GM21825 (cell line): ENCODE measurements at regions not wholly inside any gene's neighbourhood (a gene's known extent, or its start where the extent isn't known, plus 50 kb on each side); places are given as distances from the start of the nearest gene placed in this dataset.

Source experiments
- ATAC-seq: cut with Tn5 transposase; IDR thresholded peaks from one replicate; pipeline ENCODE4 v1.9.1; 2021; ENCODE audit warnings: mild to moderate bottlenecking, moderate library complexity; ENCODE audit not compliant: unreplicated experiment

DNA sequence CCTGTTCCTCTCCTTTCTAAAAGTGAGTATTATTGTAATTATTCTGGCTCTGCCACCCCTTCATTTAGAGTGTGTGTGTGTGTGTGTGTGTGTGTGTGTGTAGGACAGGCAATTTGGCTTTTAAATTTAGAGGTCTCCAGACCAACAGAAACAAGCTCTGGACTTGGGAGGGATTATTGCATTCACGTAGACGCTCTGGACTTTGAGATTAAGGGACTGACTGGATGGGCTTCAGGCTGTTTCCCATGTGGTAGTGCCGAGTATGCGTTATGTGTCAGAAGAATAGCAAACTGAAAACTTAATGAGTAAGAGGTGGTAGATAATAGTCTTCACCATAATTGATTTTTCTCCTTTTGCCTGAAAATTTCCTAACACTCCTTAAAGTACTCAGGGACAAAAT lies 281.9 kb downstream of the USP25 start:
- no peak for ATAC-seq

DNA sequence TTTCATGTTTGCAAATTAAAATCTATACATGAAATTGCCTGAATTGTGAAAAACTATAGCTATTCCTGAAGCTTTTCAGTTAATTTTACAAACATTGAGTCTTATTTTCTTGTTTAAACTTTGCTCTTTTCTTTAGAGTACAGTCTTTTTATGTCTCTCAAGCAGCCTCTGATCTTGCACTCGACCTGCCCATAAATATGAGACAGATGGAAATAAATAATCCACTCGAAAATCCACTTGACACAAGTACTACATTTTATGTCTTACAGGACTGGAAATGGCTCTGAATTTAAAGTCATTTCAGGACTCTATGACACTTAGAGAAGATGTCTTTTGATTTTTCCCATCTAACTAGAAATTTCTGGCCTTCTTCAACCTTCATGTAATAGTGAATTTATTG lies 283.8 kb downstream of the USP25 start:
- no peak for ATAC-seq

DNA sequence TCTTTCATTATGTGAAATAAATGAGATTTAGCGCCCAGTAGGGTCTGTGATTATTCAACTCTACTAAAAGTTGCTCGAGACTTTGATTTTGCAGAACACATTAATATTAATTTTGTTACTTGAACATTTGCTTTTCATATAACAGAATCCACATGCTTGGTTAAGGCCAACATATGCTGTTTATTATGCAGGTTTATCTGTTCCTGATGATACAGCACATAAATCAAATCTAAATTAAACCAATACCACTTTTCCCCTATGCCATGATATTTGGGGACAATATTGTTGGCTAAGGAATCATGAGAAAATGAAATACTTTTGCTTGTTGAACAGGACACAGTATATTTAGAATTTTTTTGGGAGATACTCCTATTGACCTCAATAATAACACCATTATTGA lies 291.1 kb downstream of the USP25 start:
- no peak for ATAC-seq

DNA sequence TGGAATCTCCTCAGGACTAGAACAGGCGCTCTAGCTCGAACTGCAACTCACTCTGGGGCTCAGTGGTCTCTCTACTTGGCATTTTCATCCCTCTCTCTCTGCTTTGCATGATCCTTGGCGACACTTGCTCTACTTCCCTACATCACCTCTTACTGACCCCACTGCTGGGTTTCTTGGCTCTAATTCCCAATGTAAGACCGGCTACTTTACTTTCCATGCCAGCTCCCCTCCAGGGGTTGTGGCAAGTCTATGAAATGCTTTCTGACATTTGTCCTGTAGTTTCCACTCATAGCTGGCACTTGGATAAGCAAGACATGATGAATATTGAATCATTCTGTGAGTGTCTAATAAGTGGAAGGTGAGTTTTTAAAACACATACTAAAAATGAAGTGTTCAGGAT lies 292.3 kb downstream of the USP25 start:
- ATAC-seq, result no peak

DNA sequence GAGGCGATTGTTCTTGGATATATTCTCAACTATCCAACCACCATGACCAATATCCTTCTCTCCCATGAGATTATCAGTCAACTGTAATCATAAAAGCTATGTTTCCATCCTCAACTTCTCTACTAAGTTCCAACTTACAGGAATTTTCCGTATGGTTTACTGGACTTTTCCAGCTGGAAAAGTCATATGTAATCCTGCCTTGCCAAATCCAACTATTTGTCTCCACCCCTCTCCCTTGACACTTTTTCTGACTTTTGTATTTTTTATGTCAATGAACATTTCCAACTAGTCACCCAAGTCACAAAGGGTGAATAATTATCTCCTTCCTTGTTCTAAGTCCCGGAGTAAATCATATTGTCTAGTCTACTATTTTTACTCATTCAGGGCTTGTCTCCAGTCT lies 293.1 kb downstream of the USP25 start:
- ATAC-seq, result no peak

DNA sequence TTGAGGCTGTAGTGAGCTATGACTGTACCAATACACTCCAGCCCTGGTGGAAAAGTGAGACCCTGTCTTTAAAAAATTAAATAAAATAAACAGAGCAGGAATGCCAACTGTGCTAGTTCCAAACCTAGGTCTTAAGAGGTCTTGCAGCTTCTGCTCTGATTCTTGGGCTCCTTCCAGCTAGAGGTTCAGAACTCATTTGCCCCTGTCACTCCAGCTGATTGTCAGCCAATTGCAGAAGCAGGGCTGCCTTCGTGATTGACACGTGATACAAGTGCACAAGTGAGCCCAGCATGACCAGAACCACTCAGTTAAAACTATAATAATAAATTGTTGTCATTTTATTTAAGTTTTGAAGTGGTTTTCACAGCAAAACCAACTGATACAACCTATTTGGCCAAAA lies 298.4 kb downstream of the USP25 start:
- no peak for ATAC-seq

DNA sequence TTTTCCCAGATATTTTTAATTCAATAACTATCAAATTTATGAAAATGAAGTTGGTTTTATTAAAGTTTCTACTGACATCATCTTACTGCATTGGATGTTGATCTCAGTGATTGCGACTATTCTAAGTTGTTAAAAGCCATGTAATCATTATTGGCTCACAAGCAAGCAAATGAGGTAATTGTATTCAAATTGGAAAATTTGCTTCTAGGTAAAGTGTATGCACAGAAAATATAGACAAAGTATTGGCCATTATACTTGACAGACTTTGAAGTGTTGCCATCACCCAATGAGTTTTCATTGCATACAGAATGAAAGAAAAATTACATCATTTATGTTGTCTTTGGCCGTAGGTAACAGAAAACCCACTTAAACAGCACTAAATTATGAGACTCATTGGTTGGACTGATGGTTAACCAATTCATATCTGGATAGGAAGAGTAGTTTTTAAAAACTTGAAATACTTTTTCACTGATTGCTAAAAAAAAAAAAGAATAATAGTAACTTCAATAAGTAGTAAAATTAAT lies 299.2 kb downstream of the USP25 start:
- ATAC-seq, result no peak

DNA sequence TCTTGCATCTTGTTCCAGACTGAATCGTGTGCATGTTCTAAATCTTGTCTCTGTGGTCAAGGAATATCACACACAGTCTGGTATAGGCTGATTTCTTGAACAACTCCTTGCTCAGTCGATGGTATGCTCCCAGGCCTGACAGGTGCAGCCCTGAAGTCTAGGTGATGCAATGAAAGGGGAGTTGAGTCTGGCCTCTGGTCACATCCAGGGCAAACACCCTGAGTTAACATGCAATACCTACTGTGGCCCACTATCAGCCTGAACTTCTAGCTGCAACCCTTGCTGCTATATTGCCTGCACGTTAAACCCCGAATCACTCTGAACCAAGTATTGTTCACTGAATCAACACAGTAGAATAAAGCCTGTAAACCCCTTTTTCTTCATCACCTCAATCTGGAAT lies 303.4 kb downstream of the USP25 start:
- ATAC-seq, result no peak

DNA sequence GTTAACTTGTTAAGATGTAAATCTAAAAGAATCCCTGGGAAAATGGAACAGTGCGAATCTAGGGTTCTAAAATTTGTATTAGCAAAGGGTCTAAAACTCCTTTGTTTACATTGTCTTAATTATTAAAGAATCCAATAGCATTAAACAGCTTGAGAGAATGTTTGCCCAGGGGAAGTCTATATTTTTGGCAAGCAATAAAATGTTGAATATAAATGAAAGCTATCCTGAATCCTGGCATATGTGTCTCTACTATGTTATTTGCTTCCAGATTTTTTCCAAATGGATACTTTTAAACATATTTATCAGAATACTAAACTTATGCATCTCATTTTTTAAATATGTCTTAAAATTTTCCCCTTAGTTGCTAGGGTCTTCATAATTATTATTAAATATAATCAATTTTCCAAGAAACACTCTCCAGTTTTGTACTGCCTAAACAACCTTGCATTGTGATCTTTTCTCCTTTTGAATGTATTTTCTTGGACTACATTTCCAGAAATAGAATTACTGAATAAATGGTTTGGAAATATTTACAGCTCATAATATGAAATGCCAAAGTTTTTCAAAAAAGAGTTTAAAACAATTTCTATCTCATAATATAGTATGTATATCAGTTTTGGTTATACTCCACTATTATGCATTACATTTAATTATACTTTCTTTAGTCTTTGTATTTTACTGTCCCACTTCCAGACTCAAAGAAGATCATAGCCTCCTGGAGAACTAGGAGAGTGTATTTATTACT lies 304.8 kb downstream of the USP25 start:
- no peak for ATAC-seq

DNA sequence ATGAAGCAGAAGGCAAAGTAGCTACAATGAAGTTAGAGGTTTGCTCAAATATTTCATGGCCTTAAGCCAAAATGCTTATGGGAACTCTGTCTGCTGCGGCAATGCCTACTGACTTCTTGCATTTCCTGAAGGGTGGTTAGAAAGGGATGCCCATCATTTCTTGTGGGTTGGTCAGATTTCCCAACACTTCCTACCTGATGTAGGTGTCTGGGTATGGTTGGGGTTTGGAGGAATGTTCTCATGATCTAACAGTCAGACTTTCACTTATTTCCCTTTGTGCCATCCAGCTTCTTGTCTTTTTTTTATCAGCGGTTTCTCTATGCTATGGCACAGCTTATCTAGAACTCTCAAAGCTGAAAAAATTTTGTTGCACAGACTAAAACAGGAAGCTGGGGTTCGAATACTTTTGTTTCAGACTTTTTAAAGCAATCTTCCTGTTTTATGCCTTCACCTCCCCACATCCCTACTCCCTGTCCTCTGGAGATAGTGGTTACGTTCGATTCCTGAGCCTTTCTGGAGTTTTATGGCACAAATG lies 307.7 kb downstream of the USP25 start:
- no peak for ATAC-seq

DNA sequence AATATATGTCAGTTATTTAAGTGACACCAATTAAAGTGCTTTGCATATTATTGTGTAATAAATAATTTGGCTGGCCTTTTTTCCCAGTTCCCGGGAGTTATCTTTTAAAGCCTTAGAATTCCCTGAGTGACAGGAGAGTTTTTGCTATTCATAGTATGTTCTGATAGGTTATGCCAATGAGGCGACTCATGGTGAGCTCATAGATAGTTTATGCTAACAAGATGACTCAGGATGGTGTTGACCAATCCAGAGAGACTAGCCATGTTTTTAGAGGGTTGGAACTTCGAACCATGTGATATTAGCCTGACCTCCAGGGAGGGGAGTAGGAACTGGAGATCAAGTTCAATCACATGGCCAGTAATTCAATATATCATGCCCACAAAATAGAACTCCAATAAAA lies 310.8 kb downstream of the USP25 start:
- ATAC-seq, result no peak

DNA sequence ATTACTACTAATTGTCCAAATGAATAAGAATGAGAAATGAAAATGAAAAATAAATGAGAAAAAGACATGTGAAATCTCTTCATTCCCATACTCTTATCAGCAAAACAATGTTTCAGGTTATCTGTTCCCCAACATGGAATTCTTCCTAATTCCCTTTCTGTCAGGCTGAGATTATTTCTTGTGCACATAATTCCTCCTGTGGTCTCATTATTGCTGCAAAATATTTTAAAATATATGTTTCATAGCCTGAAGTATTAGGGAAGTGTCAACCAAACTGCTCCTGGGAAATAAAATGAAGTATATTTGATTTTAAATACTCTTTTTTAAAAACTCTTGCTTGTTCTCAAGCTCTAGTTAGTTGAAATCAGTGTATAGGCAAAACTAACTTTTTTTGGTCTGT lies 314.9 kb downstream of the USP25 start:
- no peak for ATAC-seq

DNA sequence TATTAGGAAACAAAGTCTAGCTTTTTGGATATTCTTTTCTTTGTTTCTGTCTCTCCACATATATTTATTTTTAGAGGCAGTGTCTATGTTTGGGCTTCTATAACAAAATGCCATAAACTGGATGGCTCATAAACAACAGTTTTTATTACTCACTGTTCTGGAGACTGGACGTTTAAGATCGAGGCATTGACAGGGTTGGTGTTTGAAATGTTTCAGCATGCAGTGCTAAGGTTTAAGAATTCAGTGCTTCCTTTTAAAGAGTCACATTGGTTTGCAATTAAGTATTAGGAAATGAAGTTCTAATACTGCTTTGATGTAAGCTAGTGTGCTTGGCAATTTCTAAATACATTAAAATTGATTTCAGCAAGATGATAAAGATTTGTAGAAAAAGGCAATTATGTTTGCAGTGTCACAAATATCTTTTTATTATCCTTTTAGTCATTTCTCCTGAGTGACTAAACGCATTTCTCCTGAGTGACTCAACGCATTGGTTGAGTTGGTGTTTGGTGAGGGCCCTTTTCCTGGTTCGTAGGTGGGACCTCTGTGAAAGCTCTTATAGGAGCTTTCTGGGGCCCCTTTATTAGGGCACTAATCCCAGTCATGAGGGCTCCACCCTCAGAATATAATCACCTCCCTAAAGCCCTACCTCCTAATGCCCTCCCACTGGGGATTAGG lies 317.0 kb downstream of the USP25 start:
- no peak for ATAC-seq

DNA sequence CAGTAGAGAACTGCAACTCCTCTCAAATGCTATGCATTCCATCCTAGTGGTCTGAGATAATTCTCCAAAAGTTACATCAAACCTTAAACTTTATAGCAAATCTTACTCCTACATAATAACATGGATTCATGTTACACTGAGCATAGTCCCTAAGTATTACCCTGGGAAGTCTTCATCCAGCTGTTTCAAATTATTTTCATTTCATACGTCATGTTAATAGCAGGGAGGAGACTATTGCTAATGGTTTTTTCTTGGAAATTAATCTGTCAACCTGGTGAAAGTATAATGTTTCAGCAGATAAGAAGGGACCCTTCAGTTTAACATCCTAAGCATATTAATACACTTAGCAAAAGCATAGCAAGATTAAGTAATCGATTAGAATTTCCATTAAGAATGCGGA lies 318.1 kb downstream of the USP25 start:
- no peak for ATAC-seq

DNA sequence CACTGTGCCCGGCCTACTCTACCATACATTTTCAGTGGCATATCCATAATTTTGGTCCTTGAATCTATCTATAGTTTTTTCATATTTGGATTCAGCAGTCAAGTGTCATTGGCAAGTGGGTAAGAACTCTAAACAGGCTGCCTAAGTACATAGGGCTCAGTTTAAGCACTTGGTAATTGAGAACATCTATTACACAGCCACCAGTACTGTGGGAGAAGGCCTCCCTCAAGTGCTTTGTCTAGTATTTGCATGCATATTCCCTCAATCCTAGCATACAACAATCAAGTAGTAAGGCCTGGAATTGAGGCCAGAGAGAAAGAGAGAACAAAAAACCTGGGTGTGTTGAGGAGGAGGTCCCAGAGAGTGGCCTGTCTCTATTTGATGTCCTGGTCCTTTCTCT lies 325.2 kb downstream of the USP25 start:
- ATAC-seq, result no peak

DNA sequence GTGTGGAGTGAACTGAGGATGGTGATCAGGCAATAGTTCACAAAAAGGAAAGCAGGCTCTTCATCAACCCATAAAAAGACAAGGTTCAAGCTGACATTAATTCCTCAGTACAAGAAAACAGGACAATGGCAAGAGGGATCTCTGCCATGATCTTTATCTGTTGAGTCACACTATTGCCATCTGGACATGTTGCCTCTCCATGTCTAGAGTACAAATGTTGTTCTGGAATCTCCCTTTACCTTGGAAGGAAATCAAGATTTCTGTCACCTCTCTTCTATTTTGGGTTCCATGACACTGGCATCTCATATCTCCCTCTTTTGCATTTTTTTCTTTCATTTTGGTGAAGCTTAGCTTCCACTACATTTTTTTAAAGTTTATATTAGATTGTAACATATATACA lies 329.1 kb downstream of the USP25 start:
- no peak for ATAC-seq

DNA sequence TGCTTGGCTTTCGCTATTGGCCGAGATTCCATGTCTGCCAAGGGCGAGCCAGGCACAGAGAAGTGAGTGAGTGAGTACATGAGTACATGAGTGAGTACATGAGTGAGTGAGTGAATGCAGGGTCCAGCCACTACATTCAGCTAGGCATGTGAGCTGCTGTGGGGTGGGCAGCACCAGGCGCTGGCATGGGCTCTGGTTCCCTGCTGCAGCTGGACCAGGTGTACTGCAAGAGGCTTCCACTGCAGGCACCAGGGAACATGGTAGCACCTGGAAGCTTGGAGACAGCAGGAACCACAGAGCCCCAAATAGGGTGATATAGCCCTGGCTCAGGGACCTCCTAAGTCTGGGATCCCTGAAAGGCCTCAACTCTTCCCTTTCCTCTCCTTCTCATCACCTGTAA lies 330.2 kb downstream of the USP25 start:
- no peak for ATAC-seq

DNA sequence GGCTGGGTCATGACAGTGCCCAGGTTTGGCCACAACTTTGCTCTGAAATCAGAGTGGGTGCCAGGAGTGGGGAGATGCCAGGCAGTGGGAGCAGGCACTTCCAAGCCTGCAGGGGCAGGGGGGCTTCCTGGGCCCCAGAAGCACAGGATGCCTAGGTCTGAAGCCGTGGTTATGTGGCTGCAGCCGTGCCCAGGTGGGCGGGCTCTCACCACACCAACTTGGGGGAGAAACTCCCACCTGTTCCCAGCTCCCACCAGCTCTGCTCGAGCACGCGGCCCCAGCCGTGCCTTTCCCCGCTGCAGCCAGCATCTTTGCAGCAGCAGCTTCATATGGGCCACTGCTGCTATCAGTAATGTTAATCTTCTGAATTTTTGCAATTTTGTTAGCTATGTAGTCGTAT lies 331.4 kb downstream of the USP25 start:
- no peak for ATAC-seq

DNA sequence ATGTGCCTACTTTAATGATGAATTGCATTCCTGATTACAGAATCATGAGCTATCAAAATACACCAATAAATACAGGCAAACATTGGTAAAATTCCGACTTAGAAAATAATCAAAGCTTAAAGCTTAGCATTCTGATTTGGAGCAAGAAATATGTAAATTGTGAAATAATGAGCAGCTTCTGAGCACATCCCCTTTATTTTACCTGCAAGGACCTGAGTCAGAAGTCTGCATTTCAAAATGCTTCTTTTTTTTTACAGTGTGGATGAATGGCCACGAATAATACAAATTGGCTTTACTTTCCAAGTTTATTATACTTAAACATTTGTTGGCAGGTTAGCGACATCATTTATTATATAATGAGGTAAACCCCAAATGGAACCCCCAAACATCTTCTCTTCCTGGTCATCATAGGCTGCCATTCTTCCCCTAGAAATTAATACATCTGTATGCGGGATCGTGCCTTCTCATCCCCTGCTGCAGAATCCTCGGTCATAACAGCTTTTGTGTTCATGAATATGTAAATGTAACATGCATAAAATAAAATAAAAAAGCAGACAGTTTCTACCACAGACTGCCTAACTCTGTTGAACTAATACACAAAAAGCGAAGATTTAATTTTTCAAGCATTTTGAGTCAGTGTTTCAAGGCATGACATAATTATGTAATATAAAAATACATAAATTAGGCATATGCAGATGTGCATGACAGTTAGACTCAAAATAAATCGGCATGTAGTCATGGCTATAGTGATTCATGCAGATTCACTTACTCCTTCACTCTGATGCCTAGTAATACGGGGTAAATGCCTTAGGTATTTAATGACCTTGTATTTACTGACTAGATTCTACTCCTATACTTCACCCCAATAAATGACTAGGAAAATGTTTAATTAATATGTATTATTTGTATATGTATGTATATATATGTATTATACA lies 339.7 kb downstream of the USP25 start:
- ATAC-seq, result no peak

DNA sequence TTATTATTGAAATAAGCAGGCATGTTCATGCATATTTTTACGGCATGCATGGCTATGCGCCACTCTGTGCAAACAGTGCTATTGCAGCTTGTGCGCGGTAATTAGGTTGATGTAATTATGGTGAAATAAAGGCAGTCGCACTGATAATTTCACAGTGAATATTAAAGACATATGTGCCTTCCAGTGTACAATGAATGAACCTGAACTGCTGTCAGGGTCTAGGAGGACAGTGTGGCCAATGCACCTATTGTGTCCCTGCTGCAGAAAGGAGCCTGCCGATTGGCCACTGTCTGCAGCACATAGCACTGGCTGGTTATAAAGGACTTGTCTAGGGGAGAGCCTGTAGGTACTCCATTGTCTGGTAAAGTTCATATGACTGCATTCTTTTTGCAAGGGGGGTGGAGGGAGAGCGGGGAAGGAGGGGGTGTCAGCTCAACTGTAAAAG lies 340.4 kb downstream of the USP25 start:
- no peak for ATAC-seq

DNA sequence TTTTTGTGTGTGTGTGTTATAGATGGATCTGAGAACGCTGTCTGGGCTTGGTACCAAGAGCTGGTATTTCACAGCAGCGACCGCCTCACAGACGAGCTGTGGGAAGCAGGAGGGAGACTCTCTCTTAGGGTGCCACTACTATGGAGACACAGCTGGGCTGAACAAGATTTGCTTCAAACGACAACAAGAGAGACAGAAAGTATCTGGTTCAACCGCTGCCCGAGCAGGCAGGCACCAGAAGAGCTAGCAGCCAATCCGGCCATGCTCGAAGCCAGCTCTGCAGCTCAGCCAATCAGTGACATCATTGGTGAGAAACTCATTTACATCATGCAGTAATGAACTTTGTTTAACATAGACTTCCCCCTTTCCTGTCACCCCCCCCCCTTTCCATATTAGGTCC lies 341.3 kb downstream of the USP25 start:
- no peak for ATAC-seq
